Ammon's horn (tissue), 1 donor: ENCODE measurements at regions not wholly inside any gene's neighbourhood (a gene's known extent, or its start where the extent isn't known, plus 50 kb on each side); places are given as distances from the start of the nearest gene placed in this dataset.
"Not testable (repeated sequence)": the region's sequence is repeated elsewhere in the genome, so short reads cannot be mapped to it uniquely, and the experiment has no call there.

ENCODE experiments used
- DNase-seq: peaks from one replicate; pipeline ENCODE4 v3.0.0-alpha.2; 2016; ENCODE audit warnings: low spot score

DNA sequence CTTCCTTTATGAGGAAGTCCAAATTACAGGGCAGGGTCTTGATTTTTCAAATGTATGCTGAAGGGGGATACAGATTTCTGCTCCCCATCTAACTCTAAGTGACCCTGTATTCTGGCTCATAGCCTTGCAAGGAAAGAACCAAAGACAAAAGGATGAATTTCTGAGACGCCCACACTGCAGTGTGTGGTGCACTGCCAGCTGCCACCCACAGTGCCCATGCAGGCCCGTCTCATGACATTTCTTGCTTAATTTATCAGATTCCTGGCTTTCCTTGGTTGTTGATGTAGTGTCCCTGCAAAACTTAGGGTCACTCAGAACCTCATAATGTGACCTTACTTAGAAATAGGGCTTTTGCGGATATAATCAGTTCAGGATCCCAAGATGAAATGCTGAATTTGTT, 68.0 kb downstream of the CBLN4 start:
- no peak for DNase-seq

DNA sequence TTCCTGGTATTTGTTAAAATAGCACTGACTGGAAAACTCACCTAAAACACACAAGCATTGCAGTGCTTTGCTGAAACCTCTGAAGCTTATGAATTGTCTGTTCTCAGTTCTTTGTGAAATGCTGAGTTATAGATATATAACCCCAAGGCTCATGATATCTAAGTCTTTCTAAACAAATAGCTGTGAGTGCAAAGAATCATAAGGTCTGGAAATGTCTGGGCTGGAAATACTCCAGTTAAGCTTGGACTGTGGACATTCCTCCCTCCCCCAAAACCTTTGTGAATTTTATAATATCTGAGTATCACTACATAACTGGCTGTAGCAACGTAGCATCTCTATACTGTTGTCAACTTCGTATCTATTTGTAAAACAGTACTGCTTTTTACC, 69.1 kb downstream of the CBLN4 start:
- no peak for DNase-seq

DNA sequence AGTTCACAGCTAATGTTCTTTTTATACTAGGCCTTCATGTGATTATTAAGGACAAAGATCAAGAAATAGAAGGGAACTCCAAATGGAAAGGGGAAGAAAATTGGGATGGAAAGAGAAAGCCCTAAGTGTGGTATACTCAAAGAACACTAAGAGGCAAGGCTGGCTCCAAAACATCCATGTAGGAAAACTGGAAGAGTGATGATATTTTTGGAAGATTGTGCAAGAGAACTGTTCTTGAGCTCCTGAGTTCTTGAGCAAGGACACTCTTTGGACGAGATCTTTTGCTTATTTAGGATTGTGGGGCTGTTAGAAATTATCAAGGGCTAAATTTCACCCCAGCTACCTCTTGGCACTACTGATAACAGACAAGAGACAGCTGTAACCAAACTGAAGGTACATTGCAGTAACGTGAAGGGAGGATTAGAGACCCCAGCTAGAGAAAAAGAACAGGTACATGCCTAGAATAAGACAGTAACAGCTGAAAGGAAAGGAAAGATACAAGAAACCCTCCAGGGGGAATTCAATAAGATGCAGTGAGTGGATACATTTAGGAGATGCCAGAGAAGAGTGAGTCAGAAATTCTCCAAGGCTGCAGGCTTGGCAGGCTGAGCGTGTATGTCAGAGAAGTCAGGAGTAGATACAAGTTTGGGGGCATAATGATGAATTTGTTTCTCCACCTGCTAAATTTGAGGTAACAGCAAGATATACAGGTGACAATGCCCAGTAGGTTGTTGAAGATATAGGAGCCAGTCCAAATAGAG, 69.7 kb downstream of the CBLN4 start:
- DNase-seq: no peak

DNA sequence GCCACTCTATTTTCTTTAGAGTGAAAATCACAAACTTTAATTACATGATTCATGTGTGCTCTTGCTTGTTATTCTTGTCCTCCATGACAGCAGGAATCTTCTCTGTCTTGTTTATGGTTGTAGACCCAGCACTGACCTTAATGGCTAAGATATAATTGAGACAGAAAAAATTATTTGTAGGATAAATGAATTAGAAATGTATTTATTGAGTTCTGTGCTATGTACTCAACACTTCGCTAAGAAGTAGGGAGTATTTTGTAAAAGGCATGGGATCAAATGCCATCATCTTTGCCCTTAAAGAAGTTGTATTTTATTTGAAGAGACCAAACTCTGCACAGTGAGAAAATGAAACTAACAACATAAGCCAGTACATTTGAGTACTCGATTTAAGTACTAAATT, 71.2 kb downstream of the CBLN4 start:
- DNase-seq: no peak

DNA sequence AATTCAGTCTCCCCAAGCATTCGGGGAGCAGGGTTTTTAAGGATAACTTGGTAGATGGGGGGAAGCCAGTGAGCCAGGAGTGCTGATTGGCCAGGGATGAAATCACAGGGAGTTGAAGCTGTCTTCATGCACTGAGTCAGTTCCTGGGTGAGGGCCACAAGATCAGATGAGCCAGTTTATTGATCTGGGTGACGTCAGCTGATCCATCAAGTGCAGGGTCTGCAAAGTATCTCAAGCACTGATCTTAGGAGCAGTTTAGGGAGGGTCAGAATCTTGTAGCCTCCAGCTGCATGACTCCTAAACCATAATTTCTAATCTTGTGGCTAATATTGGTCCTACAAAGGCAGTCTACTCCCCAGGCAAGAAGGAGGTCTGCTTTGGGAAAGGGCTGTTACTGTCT, 74.4 kb downstream of the CBLN4 start:
- not testable (repeated sequence) for DNase-seq

DNA sequence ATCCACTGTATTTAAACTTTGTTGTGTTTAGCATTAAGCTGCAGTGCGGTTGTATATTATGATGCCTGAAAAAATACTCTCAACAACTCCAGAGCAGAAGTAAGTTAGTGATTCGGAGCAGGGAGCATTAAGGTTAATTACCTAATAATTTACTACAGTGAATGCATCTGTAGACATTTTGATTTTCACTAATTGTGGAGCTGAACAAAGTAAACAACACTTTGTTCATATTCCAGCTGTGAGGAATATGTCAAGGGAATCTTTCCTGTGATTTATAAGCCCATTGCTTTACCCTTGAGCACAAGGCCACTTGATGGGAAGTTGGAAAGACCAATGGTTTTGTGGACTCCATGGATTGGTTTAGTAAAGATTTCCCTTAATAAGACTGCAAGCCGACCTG, 77.1 kb downstream of the CBLN4 start:
- no peak for DNase-seq

DNA sequence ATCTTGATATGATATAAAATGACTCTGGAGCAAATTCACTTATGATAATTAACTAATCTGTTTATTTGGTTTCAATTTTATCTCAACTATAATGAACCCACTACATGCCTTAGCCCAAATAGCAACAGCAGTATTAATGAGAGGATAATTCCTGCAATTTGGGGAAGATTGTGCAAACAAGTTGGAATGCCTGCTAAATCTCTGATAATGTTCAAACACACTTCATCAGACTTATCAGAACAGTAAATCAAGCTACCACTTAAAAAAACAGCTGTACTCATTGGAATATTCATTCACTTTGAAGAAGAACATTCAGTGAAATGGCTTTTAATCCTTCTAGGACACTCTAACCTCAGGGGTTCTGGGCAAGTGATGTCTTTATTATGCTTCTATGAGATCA, 85.4 kb downstream of the CBLN4 start:
- no peak for DNase-seq

DNA sequence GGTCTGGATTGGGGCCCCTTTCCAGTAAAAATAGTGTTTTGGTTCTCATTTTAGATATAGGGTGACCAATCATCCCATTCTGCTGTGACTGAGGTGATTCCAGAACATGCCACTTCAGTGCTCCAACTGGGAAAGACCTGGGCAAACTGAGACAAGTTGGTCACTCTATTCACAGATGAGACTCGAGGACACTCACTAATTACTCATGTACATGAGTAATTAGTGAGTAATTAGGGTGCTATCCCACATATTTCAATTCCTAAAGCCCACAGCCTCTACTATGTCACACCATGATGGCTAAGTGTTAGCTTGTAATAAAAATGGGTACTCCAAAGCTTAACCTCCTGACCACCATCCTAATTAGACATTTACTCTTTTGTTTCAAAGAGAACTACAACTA, 86.0 kb downstream of the CBLN4 start:
- DNase-seq: no peak

DNA sequence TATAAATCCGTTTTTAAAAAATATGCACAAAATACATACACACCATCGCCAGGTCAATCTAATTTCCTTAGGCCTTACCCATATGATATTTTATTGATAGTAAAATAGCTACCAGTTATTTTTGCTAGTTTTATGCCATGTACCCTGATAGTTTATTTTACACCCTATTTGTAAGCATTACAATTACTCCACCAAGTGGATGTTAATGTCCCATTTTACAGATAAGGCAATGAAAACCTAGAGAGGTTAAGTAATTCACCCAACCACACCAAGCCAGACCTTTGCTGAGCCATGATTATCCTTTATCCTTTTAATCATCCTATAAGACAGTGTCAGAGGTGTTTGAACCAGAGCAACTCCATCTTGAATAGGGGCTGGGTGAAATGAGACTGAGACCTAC, 86.8 kb downstream of the CBLN4 start:
- DNase-seq: no peak

DNA sequence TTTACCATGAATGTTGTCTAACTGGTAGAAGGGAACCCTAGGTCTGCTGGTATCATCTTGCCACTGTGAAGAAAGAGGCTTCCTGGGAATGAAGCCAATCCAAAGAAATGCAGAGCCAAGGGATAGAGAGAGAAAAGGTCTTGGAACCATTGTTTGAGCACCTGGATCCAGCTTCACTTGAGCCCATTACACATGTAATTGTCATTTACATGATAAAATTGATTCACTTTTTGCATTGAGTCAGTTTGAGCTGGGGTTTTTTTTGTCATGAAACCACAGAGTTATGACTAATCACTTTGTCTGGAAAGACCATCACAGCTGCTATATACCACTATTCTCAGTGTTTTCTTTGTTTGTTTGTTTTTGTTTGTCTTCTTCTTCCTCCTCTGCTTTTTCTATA, 112.3 kb downstream of the CBLN4 start:
- DNase-seq: no peak

DNA sequence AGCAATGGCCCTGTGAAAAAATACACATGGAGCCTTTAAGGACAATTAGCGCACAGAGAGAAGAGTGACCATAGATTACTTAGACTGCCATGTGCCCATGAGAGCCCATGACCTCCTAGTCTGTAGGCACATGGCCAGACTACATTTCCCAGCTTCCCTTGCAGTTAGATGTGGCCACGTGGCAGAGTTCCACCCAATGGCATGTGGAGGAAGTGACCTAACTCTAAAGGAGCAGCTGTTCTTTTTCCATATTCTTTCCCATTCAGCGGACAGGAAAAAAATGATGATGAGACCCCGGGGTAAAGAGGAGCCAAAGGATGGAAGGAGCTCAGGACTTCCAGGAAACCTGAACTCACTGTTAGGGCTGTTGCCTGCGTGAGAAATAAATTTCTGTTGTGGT, 116.6 kb downstream of the CBLN4 start:
- no peak for DNase-seq

DNA sequence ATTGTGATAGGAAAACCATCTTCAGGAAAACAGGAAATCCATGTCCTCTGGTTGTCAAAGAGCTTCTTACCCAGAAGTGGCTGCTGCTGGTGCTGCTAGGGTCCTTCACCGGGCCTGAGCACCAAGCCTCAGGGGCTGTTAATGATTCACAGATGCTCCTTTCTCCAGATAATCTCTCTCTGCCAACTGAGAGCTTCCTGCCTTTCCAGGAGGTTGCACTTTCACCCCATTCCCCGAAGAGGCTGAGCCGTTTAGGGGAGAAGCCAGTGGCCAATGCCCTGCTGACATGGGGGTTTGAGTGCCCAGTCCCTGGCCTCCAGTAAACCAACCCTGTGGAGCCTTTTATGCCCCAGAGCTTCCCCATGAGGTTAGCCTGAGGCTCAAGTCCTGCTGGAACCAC, 122.4 kb downstream of the CBLN4 start:
- DNase-seq: no peak

DNA sequence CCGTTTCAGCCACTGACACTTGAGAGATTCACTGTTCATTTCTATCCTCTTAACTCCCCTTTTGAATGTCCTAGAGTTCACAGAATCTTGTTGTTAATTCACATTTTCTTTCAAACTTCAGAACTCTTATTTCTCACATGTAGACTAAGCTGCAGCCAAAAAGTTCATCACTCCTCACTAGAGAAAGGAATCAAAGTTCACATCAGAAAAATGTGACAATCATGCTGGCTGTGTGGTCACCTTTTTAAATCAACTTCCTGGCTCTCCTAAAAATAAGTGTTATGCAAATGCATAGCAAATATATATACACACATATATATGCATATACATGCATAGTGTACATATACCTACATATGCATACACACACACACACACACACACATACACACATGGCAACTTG, 123.0 kb downstream of the CBLN4 start:
- DNase-seq: no peak

DNA sequence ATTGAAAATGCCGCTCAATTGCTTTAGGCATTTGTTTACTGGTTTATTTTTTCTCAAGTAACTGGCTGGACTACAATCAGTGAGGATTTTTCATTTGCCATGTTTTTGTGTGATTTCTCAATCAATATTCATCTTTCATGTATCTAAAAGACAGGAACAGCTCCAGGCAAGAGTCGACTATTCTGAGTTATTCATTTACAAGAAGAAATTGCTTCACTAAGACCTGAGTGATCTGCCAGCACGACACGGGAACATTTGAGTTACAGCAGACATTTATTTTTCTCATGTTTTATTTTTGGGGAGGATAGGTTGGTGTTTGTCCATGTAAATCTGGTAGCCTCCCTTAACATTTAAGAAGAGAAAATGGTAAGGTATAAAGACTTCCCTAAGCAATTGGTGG, 124.1 kb downstream of the CBLN4 start:
- no peak for DNase-seq

DNA sequence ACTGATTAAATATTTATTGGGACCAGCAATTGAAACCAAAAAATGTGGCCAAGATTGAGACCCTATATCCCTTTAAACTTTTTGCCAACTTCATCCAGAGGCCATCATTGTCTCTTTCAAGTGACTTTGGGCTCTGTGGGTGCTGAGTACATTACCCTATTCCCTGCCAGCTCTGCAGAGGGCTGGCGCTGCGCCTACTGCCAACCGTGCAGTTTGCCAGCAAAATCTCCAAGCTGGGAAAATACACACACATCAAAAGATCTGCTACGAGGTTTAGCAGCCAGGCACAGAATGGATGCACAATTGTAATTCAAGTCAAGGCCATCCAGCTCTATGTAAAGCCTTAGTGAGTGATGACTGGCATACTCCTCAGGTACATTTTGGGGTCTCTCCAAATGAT, 125.0 kb downstream of the CBLN4 start:
- peak; percentile 61 for DNase-seq

DNA sequence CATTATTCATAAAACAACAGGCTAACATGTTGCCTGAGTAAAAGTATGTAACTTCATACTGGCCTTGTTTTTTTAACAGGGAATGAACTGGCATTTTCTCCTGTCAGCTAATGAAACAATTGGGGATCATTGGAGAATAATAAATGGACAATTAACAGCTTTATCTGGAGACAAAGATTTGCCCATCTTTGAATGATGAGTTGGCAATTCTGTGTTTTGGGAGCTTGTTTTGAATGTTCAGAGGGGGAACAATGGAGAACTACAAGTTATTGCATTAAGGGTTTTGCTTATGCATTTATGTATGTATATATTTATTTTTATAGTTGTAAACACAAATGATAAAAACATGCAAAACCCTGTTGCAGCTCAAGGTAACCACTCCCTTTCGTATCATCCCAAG, 150.3 kb downstream of the CBLN4 start:
- DNase-seq: no peak

DNA sequence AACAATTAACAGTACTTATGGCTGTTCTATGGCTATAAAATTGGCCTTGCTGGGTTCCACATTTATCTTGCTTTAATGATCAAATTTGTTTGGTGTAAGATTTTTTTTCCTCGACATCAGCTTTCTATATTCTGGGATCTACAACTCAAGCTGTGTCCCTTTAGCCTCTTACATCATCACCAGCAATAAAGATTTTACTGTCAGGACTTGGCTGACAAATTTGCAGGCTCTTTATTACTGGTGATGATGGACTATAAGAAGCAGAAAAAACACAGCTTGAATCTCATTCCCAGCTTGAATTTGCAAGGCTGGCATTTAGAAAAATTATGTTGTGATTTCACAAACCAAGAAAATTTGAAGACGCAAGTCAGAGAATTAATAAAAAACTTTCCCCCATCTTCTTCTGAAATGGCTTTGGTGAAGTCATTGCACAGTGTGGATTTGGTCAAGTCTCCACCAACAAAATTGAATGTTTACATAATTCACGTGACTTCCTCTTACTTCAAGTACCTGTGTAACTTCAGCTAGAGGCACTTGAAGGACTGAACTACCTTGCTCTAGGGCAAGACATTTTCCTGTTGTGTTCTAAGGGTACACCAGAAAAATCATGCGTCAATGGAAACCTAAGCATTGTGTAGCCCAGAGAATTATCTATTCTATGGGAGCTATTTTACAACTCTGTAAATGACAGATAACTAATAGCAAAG, 175.0 kb downstream of the CBLN4 start:
- no peak for DNase-seq

DNA sequence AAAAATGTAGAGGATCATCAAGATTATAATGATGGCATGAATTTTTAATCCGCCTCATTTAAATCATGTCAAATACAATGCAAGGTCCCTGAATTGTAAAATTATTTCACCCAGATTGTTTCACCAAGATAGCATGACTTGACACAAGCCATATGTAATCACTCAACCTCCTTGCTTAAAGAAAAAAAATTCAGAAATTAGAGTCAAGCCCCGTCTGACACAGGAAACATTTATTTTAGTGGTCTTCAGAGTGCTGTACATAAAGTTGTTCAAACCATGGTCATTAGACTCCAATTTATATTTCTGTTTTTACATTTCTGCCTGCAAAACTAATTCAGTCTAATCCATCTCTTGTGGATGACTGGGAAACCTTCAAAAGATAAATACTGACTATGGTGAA, 200.2 kb downstream of the CBLN4 start:
- no peak for DNase-seq

DNA sequence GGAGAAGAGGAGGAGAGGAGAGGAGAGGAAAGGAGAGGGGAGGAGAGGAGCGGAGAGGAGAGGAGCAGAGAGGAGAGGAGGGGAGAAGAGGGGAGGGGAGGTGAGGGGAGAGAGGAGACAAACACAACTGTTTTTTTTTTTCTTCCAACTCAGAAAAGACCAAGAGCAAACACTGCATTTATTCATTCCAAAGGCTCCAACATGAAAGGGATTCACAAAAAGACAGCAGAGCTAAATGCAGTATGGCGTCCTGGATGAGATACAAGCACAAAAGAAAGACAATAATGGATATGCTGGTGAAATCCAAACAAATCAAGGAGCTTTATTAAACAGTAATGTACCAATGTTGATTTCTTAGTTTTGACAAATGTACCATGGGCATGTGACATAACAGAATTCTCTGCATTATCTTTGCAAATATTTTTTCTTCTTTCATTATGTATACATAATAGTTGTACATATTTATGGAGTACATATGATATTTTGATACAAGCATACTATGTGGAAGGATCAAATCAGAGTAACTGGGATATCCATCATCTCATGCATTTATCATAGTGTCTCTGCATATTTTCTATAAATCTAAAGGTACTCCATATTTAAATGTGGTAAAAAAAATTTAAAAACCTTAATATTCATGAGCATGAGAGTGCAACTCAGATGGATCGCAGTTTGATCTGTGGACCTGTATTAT, 204.6 kb downstream of the CBLN4 start:
- no peak for DNase-seq

DNA sequence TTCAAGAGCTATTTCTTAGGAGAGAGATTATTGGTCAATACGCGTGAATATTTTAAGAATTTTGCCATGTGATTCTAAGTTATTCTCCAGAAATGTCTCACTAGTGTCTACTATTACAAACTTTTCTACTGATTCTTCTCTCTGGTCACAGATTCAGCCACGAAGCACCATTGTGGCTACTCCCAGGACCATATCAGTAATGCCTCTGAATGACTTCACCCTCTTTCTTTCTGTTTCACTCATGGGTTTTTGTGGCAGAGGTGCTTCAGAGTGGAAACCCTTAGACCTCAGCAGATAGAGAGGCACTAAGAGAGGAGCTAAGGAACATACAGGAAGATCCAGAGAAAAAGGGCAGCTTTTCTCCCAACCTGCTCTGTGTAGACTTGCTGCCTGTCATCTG, 211.3 kb downstream of the CBLN4 start:
- no peak for DNase-seq

DNA sequence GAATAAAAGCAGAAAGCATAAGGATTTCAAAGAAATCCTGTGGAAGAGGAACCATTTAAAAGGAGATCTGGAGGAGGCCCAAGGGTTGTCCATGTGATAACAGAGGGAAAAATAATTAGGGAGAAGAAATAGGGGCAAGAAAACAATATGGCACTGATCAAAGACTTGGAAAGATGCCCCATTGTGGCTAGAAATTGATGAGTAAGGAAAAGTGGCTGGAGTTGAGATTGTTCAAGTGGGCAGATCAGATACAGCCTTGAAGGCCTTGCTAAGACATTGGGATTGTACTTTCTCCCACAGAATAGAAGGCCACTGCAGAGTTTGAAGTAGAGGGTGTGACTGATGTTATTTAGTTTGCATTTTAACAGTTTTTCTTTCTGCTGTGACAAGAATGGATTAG, 213.3 kb downstream of the CBLN4 start:
- DNase-seq: no peak

DNA sequence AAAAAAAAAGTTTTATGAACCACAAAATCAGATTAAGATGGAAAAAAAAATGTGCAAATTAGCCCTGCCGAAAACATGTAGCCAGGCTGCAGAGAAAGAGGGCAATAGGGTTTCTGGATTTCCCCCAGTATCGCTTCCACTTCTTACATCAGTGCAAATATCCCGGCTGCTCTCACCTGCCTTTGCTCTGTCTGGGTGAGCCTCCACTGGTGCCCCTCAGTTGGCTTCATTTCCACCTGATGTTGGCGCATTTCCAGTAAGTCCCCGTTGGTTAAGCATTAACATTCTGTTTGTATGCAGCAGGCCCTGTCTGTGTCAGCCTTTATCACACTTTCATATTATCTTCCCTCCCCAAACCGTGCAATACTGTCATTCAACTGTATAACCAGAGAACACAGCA, 215.1 kb downstream of the CBLN4 start:
- DNase-seq: no peak

DNA sequence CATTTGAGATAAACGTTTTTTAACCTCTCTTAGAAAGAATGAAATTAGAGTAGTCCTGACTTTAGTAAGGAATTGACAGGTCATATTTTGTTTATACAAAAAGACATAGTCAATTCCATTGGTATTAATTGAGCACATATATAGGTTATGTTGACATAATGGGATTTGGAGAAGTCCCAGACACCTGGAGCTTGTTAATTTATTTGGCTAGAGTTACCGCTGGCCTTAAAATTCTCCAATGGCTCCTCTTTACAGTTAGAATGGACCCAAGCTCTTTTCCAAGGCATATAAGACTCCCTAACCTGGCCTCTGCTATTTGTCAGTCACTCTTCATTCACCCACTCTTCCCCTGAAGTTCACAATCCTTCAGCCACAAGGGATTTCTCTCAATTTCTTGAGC, 221.3 kb downstream of the CBLN4 start:
- DNase-seq: no peak
